HL-60 (cell line): ENCODE measurements at regions not wholly inside any gene's neighbourhood (a gene's known extent, or its start where the extent isn't known, plus 50 kb on each side); places are given as distances from the start of the nearest gene placed in this dataset.

Source experiments
- CTCF ChIP-seq: IDR thresholded peaks from one replicate; pipeline ENCODE4 v1.5.1; 2011; ENCODE audit warnings: low read length, control low read depth, inconsistent platforms; ENCODE audit not compliant: insufficient read depth
- GABPA ChIP-seq: IDR thresholded peaks from 2 replicates; pipeline ENCODE4 v1.6.1; 2012; ENCODE audit warnings: low read depth
- POLR2AphosphoS5 ChIP-seq: IDR thresholded peaks from 2 replicates; pipeline ENCODE4 v1.6.1; 2012; ENCODE audit warnings: low read depth
- REST ChIP-seq: IDR thresholded peaks from 2 replicates; pipeline ENCODE4 v1.6.1; 2012; ENCODE audit warnings: low read depth; ENCODE audit not compliant: insufficient replicate concordance
- SPI1 ChIP-seq: IDR thresholded peaks from 2 replicates; pipeline ENCODE4 v1.6.1; 2012; ENCODE audit warnings: low read depth, mild to moderate bottlenecking, borderline replicate concordance

DNA sequence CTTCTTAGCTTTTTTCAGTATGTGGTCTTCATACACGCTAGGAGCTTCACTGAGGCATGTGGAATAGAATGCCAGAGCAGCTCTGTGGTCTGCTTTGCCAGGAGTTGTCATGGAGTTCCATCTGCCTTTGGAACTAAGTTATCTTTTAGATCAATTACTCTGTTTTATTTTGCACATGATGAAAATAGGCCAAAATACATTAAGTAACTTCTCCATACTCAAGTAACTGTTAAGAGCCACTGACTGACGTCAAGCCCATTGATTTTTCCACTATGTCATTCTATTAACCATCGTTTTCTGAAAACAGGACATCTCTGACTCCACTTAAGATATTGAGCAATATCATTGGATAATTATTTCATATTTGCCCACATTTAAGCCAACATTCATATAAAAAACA lies 415.1 kb upstream of the MAD2L1 start:
- TF ChIP-seq CTCF (no peak), GABPA (no peak), REST (no peak), POLR2AphosphoS5 (no peak), SPI1 (no peak)
